ENCODE measurements at regions not wholly inside any gene's neighbourhood (a gene's known extent, or its start where the extent isn't known, plus 50 kb on each side); places are given as distances from the start of the nearest gene placed in this dataset.

DNA sequence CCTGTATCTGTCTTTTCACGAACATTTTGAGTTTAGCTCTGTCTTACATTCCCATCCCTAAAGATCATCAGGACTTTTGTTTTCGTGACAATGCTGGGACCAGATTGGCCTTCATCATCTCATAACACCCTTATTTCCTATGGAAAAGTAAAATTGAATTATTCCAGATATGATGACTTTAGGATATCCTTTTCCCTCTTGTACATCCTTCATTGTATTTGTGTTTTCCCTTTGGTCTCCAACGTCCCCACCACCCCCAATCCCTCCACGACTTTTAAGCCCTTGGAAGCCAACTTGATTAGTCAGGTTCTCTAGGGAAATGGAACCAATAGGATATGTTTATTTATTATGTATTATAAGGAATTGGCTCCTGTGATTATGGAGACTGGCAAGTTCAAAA is 167.6 kb downstream of the ARL4A start:
- TF ChIP-seq, protein P1, sequence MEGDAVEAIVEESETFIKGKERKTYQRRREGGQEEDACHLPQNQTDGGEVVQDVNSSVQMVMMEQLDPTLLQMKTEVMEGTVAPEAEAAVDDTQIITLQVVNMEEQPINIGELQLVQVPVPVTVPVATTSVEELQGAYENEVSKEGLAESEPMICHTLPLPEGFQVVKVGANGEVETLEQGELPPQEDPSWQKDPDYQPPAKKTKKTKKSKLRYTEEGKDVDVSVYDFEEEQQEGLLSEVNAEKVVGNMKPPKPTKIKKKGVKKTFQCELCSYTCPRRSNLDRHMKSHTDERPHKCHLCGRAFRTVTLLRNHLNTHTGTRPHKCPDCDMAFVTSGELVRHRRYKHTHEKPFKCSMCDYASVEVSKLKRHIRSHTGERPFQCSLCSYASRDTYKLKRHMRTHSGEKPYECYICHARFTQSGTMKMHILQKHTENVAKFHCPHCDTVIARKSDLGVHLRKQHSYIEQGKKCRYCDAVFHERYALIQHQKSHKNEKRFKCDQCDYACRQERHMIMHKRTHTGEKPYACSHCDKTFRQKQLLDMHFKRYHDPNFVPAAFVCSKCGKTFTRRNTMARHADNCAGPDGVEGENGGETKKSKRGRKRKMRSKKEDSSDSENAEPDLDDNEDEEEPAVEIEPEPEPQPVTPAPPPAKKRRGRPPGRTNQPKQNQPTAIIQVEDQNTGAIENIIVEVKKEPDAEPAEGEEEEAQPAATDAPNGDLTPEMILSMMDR (IDR thresholded peaks at IDR 0.05): no peak

- TF ChIP-seq, protein P1 (IDR thresholded peaks at IDR 0.05): no peak
These were observed 172.3 kb downstream of the ARL4A start for GRCh38 chr7:12859761-12860160.

GRCh38 chr7:12861070-12861469 is 173.6 kb downstream of the ARL4A start:
- TF ChIP-seq, protein P1 (IDR thresholded peaks at IDR 0.05): no peak

DNA sequence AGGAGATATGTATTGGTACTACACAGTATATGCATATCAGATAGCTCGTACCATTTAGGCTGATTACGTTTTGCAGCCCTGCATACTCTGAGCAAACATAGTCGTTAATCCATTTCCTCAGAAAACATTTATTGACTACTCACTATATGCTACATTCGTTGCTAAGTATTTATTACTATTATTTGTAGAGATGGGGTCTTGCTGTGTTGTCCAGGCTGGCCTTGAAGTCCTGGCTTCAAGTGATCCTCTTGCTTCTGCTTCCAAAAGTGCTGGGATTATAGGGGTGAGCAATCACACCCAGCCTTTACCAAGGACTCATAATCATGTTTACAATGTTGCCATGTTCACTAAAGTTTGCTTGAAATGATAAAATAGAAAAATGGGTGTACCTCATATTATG is 174.7 kb downstream of the ARL4A start:
- TF ChIP-seq, protein P1 (IDR thresholded peaks at IDR 0.05): no peak

- TF ChIP-seq, protein P1 (IDR thresholded peaks at IDR 0.05): no peak
These were observed 177.1 kb downstream of the ARL4A start for GRCh38 chr7:12864470-12865046.

DNA sequence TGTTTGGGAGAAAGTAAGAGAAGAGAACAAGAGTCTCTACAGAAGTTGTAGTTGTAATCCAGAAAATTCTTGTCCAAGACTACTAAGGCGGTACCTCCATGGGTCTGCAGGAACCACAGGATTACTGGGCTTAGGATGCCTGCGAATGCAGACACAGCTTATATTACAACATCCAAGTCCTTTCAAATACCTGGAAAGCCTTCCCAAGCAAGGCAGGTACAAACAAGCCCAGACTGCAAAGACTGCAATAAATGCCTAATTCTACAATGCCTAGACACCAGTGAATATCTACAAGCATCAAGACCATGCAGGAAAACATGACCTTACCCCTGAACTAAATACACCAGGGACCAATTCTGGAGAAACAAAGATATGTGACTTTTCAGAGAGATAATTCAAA is 178.2 kb downstream of the ARL4A start:
- TF ChIP-seq, protein P1 (IDR thresholded peaks at IDR 0.05): no peak

DNA sequence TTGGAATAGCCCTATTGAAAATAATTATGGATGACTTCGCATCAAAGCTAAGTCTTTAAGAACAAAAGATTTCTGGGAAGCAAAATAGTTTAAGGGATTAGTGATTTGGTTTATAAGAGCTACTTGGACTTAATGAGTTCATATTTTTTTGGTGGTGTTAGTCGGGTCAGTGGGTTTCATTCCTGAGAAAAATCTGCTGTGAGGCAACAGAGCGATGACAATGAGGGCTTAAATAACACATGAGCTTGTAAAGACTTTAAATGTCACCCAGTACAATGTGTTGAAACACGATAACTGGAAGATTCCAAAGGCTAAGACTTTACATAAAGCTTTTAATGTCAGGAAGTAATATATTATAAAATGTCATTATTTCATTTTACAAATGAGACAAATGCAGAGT is 178.8 kb downstream of the ARL4A start:
- TF ChIP-seq, protein P1 (IDR thresholded peaks at IDR 0.05): no peak

- TF ChIP-seq, protein P1 (IDR thresholded peaks at IDR 0.05): no peak
These were observed 180.6 kb downstream of the ARL4A start for GRCh38 chr7:12868027-12868426.

Data from LNCAP (cell line).